GM12891 (cell line): ENCODE measurements at regions not wholly inside any gene's neighbourhood (a gene's known extent, or its start where the extent isn't known, plus 50 kb on each side); places are given as distances from the start of the nearest gene placed in this dataset.

Experiments
- POLR2A ChIP-seq: IDR thresholded peaks from 2 replicates; pipeline ENCODE4 v1.6.1; 2011; ENCODE audit warnings: low read depth, low read length, control low read depth
- POLR2AphosphoS5 ChIP-seq: IDR thresholded peaks from 2 replicates; pipeline ENCODE4 v1.6.1; 2011; ENCODE audit warnings: low read depth, low read length, control low read depth
- TAF1 ChIP-seq: IDR thresholded peaks from 2 replicates; pipeline ENCODE4 v1.6.1; 2011; ENCODE audit warnings: low read depth, low read length, control low read depth

DNA sequence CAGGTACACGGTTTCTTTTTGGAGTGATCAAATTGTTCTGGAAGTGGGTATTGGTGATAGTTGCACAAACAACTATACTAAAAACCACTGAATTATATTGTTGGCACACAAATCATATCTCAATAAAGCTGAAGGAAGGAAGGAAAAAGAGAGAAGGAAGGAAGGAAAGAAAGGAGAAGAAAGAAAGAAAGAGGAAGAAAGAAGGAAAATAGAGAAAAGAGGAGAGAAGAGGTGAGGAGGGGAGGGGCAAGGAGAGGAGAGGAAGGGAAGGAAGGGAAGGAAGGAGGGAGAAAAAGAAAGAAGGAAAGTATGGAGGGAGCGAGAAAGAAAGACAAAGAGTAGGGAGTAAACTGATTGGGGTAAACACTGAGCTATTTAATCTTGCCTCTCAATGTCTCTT, 77.9 kb upstream of the TSC22D2 start:
- TF ChIP-seq POLR2A (no peak), TAF1 (no peak), POLR2AphosphoS5 (no peak)
